Mesenchymal stem cell (in vitro differentiated cells and primary cell): ENCODE measurements at regions not wholly inside any gene's neighbourhood (a gene's known extent, or its start where the extent isn't known, plus 50 kb on each side); places are given as distances from the start of the nearest gene placed in this dataset.

Experiments used
- DNase-seq: peaks from one replicate; pipeline ENCODE4 v3.0.0-alpha.2; 2013
- H2AFZ ChIP-seq: one replicate; pipeline ENCODE4 v1.6.1; 2013; ENCODE audit warnings: low read depth, mild to moderate bottlenecking, control low read depth, inconsistent platforms, low read length, moderate library complexity
- H2AK5ac ChIP-seq: 2 replicates; pipeline ENCODE4 v1.6.1; 2013; ENCODE audit warnings: low read length, moderate library complexity, mild to moderate bottlenecking, inconsistent platforms; ENCODE audit not compliant: severe bottlenecking
- H2BK120ac ChIP-seq: one replicate; pipeline ENCODE4 v1.6.1; 2013; ENCODE audit warnings: low read depth, mild to moderate bottlenecking, inconsistent platforms, low read length, moderate library complexity
- H2BK12ac ChIP-seq, 2 experiments: one replicate each; pipeline ENCODE4 v1.6.1; 2013; ENCODE audit warnings: inconsistent platforms in 2 of 2, low read length in 2 of 2, mild to moderate bottlenecking in 2 of 2, moderate library complexity in 2 of 2, control low read depth in 1 of 2
- H2BK15ac ChIP-seq: one replicate; pipeline ENCODE4 v1.6.1; 2013; ENCODE audit warnings: mild to moderate bottlenecking, low read depth, inconsistent platforms; ENCODE audit not compliant: poor library complexity, severe bottlenecking
- H2BK5ac ChIP-seq: 2 replicates; pipeline ENCODE4 v1.6.1; 2013; ENCODE audit warnings: low read depth, mild to moderate bottlenecking, low read length, control low read depth, inconsistent platforms; ENCODE audit not compliant: poor library complexity, severe bottlenecking
- H3K14ac ChIP-seq, 2 experiments: one replicate each; pipeline ENCODE4 v1.6.1; 2013; ENCODE audit warnings: inconsistent platforms in 2 of 2, low read length in 2 of 2, control low read depth in 1 of 2, mild to moderate bottlenecking in 1 of 2, moderate library complexity in 1 of 2
- H3K18ac ChIP-seq, 2 experiments: one replicate each; pipeline ENCODE4 v1.6.1; 2013; ENCODE audit warnings: inconsistent platforms in 2 of 2, low read length in 2 of 2, control low read depth in 1 of 2, low read depth in 1 of 2, mild to moderate bottlenecking in 1 of 2
- H3K23ac ChIP-seq, 2 experiments: one replicate each; pipeline ENCODE4 v1.6.1; 2013; ENCODE audit warnings: inconsistent platforms in 2 of 2, low read length in 2 of 2, mild to moderate bottlenecking in 2 of 2, moderate library complexity in 2 of 2, control low read depth in 1 of 2
- H3K27ac ChIP-seq: 2 replicates; pipeline ENCODE4 v1.5.1; 2013; ENCODE audit warnings: mild to moderate bottlenecking, moderate library complexity, low read length, control low read depth, inconsistent platforms; ENCODE audit not compliant: poor library complexity, severe bottlenecking
- H3K27me3 ChIP-seq, 2 experiments: 2 replicates each; pipeline versions ENCODE4 v1.6.1 to v1.7.0; 2013; ENCODE audit warnings: low read length in 2 of 2, mild to moderate bottlenecking in 2 of 2, moderate library complexity in 2 of 2, control low read depth in 1 of 2, inconsistent platforms in 1 of 2; ENCODE audit not compliant: control insufficient read depth in 1 of 2, insufficient read depth in 1 of 2
- H3K36me3 ChIP-seq, 2 experiments: 2 replicates each; pipeline versions ENCODE4 v1.6.1 to v1.7.0; 2013; ENCODE audit warnings: low read length in 2 of 2, control low read depth in 1 of 2, inconsistent platforms in 1 of 2, low read depth in 1 of 2, mild to moderate bottlenecking in 1 of 2; ENCODE audit not compliant: insufficient read depth in 2 of 2, control insufficient read depth in 1 of 2
- H3K4ac ChIP-seq, 2 experiments: one replicate each; pipeline ENCODE4 v1.6.1; 2013; ENCODE audit warnings: inconsistent platforms in 2 of 2, low read length in 2 of 2, mild to moderate bottlenecking in 2 of 2, moderate library complexity in 2 of 2, control low read depth in 1 of 2, low read depth in 1 of 2
- H3K4me1 ChIP-seq: 2 replicates; pipeline ENCODE4 v1.6.1; 2013; ENCODE audit warnings: low read depth, low read length, control low read depth; ENCODE audit not compliant: control insufficient read depth, insufficient read depth
- H3K4me2 ChIP-seq: 2 replicates; pipeline ENCODE4 v1.6.1; 2013; ENCODE audit warnings: low read length, mild to moderate bottlenecking, inconsistent platforms; ENCODE audit not compliant: poor library complexity, severe bottlenecking
- H3K4me3 ChIP-seq, 2 experiments: 2 replicates each; pipeline versions ENCODE4 v1.5.1 to v1.7.0; 2013; ENCODE audit warnings: low read length in 2 of 2, mild to moderate bottlenecking in 2 of 2, control low read depth in 1 of 2, low read depth in 1 of 2; ENCODE audit not compliant: insufficient read depth in 1 of 2
- H3K79me1 ChIP-seq: replicated peaks from 2 replicates; pipeline ENCODE4 v1.6.1; 2013; ENCODE audit warnings: mild to moderate bottlenecking, control low read depth, low read length, inconsistent platforms; ENCODE audit not compliant: poor library complexity, severe bottlenecking
- H3K9ac ChIP-seq: 2 replicates; pipeline ENCODE4 v1.7.0; 2013; ENCODE audit warnings: mild to moderate bottlenecking, low read length, moderate library complexity
- H3K9me3 ChIP-seq: 2 replicates; pipeline ENCODE4 v1.7.0; 2013; ENCODE audit warnings: mild to moderate bottlenecking, low read length; ENCODE audit not compliant: control insufficient read depth
- H4K8ac ChIP-seq: one replicate; pipeline ENCODE4 v1.6.1; 2013; ENCODE audit warnings: inconsistent platforms, mild to moderate bottlenecking, low read length, moderate library complexity
- H4K91ac ChIP-seq: one replicate; pipeline ENCODE4 v1.6.1; 2013; ENCODE audit warnings: mild to moderate bottlenecking, low read length, inconsistent platforms
- WGBS: methylation state at CpG from one replicate; pipeline ENCODE4 v1.1.7; 2013; ENCODE audit warnings: mixed read lengths; 5-methylcytosine and 5-hydroxymethylcytosine counted together

- no peak overlapping the region for H3K23ac ChIP-seq
- no peak overlapping the region for H2BK120ac ChIP-seq
- H2AK5ac ChIP-seq: no peak overlapping the region
- H3K18ac ChIP-seq: no peak overlapping the region
- H3K4ac ChIP-seq: no peak overlapping the region
- no peaks in the 10 kb centered on the region for H3K9me3 ChIP-seq
- peaks cover 0 to 73% of the 10 kb centered on the region in 2 experiments for H3K27me3 ChIP-seq
- H3K4me3 ChIP-seq: no peak overlapping the region
- no peaks in the 10 kb centered on the region for H3K79me1 ChIP-seq
- H3K27ac ChIP-seq: no peak overlapping the region
- H4K91ac ChIP-seq: peak overlapping the region; percentile 43
- peak overlapping the region in 1 of 2 experiments; percentile 3 for H3K14ac ChIP-seq
- no peaks in the 10 kb centered on the region for H3K36me3 ChIP-seq
- no peak overlapping the region for H3K9ac ChIP-seq
- H2AFZ ChIP-seq: no peak overlapping the region
- no peak overlapping the region for H4K8ac ChIP-seq
- no peaks in the 10 kb centered on the region for H3K4me1 ChIP-seq
- no peak overlapping the region for H2BK15ac ChIP-seq
- DNase-seq: no peak
- no peak overlapping the region for H2BK12ac ChIP-seq
- H3K4me2 ChIP-seq: no peak overlapping the region
- H2BK5ac ChIP-seq: no peak overlapping the region
- WGBS: 91% methylated on average over 17 of the region's 17 CpGs
Measured at GRCh38 chr16:86040496-86040895, 141.5 kb downstream of the IRF8 start.

DNA sequence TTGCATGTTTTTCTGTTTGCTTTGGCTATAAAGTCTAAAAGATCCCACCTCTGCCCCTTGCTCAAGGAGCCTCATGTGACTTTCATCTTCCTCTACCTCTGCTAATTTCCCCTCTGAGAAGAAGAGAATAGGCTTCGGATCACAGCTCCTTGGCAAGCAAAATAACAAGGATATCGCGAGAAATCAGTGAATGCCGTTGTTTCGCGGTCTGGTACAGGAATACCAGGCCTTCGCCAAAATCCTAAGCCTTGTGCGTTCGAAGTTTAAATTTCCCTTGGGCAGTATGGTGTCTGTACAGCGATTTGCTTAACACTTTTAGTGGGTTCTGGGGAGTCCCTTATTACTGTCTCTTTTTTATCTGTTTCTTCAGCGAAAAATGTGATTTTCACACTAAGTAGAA lies 142.3 kb downstream of the IRF8 start:
- Histone ChIP-seq H2BK15ac (no peak overlapping the region), H3K36me3 (no peaks in the 10 kb centered on the region), H4K91ac (no peak overlapping the region), H2BK12ac (no peak overlapping the region), H3K4me2 (no peak overlapping the region), H3K23ac (no peak overlapping the region), H3K4me1 (no peaks in the 10 kb centered on the region), H3K18ac (no peak overlapping the region), H2BK5ac (no peak overlapping the region), H3K14ac (no peak overlapping the region), H2AFZ (no peak overlapping the region), H3K4me3 (no peak overlapping the region), H2BK120ac (no peak overlapping the region), H3K27ac (no peak overlapping the region), H3K79me1 (no peaks in the 10 kb centered on the region), H3K9me3 (no peaks in the 10 kb centered on the region), H4K8ac (no peak overlapping the region), H2AK5ac (no peak overlapping the region), H3K9ac (no peak overlapping the region), H3K4ac (no peak overlapping the region), H3K27me3 (peaks cover 4 to 80% of the 10 kb centered on the region in 2 experiments)
- no peak for DNase-seq
- WGBS: 98% methylated on average over 9 of the region's 11 CpGs

DNA sequence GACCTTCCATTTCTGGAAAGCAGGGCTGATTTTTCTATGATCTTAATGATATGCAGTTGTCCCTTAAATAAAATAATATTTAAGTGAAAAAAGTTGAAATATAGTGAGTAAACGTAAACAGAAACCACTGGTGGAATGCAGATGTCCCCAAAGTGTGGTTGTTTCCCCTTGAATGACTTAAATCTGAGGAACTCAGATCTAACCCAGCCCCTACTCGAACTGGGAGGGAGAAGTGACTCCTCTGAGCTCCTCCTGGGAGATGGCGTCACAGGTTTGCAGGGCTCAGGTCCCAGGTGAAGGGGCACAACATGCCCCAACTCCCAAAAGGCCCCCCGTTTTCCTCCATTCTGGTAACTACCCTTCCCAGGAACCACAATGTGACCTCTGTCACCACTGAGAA lies 142.8 kb downstream of the IRF8 start:
- Histone ChIP-seq H3K4ac (no peak overlapping the region), H2BK12ac (no peak overlapping the region), H3K4me1 (no peaks in the 10 kb centered on the region), H3K27me3 (peaks cover 10 to 86% of the 10 kb centered on the region in 2 experiments), H4K8ac (no peak overlapping the region), H2BK15ac (no peak overlapping the region), H3K9me3 (no peaks in the 10 kb centered on the region), H3K4me2 (no peak overlapping the region), H3K36me3 (no peaks in the 10 kb centered on the region), H3K27ac (no peak overlapping the region), H3K14ac (no peak overlapping the region), H4K91ac (no peak overlapping the region), H3K9ac (no peak overlapping the region), H2AFZ (no peak overlapping the region), H3K18ac (no peak overlapping the region), H3K23ac (no peak overlapping the region), H2BK5ac (no peak overlapping the region), H3K4me3 (no peak overlapping the region), H2BK120ac (no peak overlapping the region), H2AK5ac (no peak overlapping the region), H3K79me1 (no peaks in the 10 kb centered on the region)
- WGBS: 83% methylated on average over 3 of the region's 4 CpGs
- no peak for DNase-seq

DNA sequence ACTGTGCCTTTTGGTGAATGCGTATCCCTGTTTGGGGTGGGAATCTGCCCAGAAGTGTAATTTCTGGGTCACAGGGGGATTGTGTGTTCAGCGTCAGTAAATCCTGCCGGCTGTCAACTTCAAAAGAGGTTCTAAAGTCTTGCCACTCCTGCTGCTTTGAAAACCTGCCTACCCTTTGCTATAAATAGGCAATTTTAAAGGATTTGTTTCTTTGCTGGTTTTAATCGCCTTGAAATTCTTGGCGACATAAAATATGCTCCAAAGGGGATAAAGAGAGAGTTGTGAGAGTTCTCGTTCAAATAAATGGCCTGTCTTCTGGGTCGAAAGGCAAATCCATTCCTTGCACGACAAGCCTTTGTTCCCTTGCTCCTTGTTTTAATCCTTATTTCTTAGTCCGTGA lies 143.4 kb downstream of the IRF8 start:
- no peak overlapping the region for H2BK5ac ChIP-seq
- H3K14ac ChIP-seq: no peak overlapping the region
- no peak overlapping the region for H3K18ac ChIP-seq
- 95% methylated on average over 7 of the region's 9 CpGs for WGBS
- H2BK12ac ChIP-seq: no peak overlapping the region
- DNase-seq: no peak
- no peaks in the 10 kb centered on the region for H3K36me3 ChIP-seq
- H3K27ac ChIP-seq: no peak overlapping the region
- H3K79me1 ChIP-seq: no peaks in the 10 kb centered on the region
- no peak overlapping the region for H2AFZ ChIP-seq
- H3K23ac ChIP-seq: no peak overlapping the region
- H3K9me3 ChIP-seq: no peaks in the 10 kb centered on the region
- peaks cover 15 to 90% of the 10 kb centered on the region in 2 experiments for H3K27me3 ChIP-seq
- H2BK120ac ChIP-seq: no peak overlapping the region
- no peak overlapping the region for H3K9ac ChIP-seq
- H3K4me1 ChIP-seq: no peaks in the 10 kb centered on the region
- no peak overlapping the region for H3K4me3 ChIP-seq
- no peak overlapping the region for H3K4me2 ChIP-seq
- no peak overlapping the region for H2AK5ac ChIP-seq
- no peak overlapping the region for H2BK15ac ChIP-seq
- no peak overlapping the region for H3K4ac ChIP-seq
- H4K91ac ChIP-seq: no peak overlapping the region
- no peak overlapping the region for H4K8ac ChIP-seq
